ENCODE measurements at regions not wholly inside any gene's neighbourhood (a gene's known extent, or its start where the extent isn't known, plus 50 kb on each side); places are given as distances from the start of the nearest gene placed in this dataset.

- TF ChIP-seq EZH2 (IDR thresholded peaks at IDR 0.05; ENCODE audit: borderline replicate concordance, low read depth, low read length, poor library complexity, severe bottlenecking): no peak
- TF ChIP-seq CTCF (conservative IDR thresholded peaks at IDR 0.05; ENCODE audit: low read depth, low read length): no peak
These were observed 242.8 kb upstream of the DOK6 start for GRCh38 chr18:69157906-69158305.

Data from A673 (cell line).